G401 (cell line): ENCODE measurements at regions not wholly inside any gene's neighbourhood (a gene's known extent, or its start where the extent isn't known, plus 50 kb on each side); places are given as distances from the start of the nearest gene placed in this dataset.
"Not testable (repeated sequence)": the region's sequence is repeated elsewhere in the genome, so short reads cannot be mapped to it uniquely, and the experiment has no call there.

ENCODE experiments used
- DNase-seq: peaks from one replicate; pipeline ENCODE4 v3.0.0-alpha.2; 2015; ENCODE audit warnings: low spot score
- in situ Hi-C: cut with HindIII; loops from 2 replicates; pipeline ENCODE4 v1.10.0; 2016; ENCODE audit warnings: low sequenced_read_pairs, mixed read lengths

GRCh38 chr5:93359296-93359959 is 221.6 kb downstream of the NR2F1-AS1 start:
- DNase-seq: no peak
- in situ Hi-C loops: no loop called here

- in situ Hi-C loops: no loop called here
- no peak for DNase-seq
These were observed 222.8 kb downstream of the NR2F1-AS1 start for GRCh38 chr5:93358176-93358575.

GRCh38 chr5:93357686-93358085 is 223.3 kb downstream of the NR2F1-AS1 start:
- no peak for DNase-seq
- in situ Hi-C loops: no loop called here

- in situ Hi-C loops: no loop called here
- no peak for DNase-seq
These were observed 225.3 kb downstream of the NR2F1-AS1 start for GRCh38 chr5:93355691-93356090.

- in situ Hi-C loops: no loop called here
- no peak for DNase-seq
These were observed 228.8 kb downstream of the NR2F1-AS1 start for GRCh38 chr5:93352186-93352585.

GRCh38 chr5:93349613-93350012 is 231.4 kb downstream of the NR2F1-AS1 start:
- DNase-seq: no peak
- in situ Hi-C loops: no loop called here

GRCh38 chr5:93348231-93348630 is 232.8 kb downstream of the NR2F1-AS1 start:
- no peak for DNase-seq
- in situ Hi-C loops: no loop called here

- in situ Hi-C loops, DNase-seq: not testable (repeated sequence)
These were observed 234.2 kb downstream of the NR2F1-AS1 start for GRCh38 chr5:93346850-93347249.

GRCh38 chr5:93346301-93346700 is 234.7 kb downstream of the NR2F1-AS1 start:
- in situ Hi-C loops: no loop called here
- DNase-seq: no peak

- no peak for DNase-seq
- in situ Hi-C loops: no loop called here
These were observed 237.4 kb downstream of the NR2F1-AS1 start for GRCh38 chr5:93343570-93343969.

GRCh38 chr5:93342563-93343061 is 238.4 kb downstream of the NR2F1-AS1 start:
- in situ Hi-C loops: no loop called here
- DNase-seq: no peak

- in situ Hi-C loops: no loop called here
- no peak for DNase-seq
These were observed 240.1 kb downstream of the NR2F1-AS1 start for GRCh38 chr5:93340881-93341280.

GRCh38 chr5:93337138-93337537 is 243.9 kb downstream of the NR2F1-AS1 start:
- in situ Hi-C loops: no loop called here
- DNase-seq: no peak

- in situ Hi-C loops: no loop called here
- no peak for DNase-seq
These were observed 244.5 kb downstream of the NR2F1-AS1 start for GRCh38 chr5:93336330-93337110.

- DNase-seq: no peak
- in situ Hi-C loops: no loop called here
These were observed 249.2 kb downstream of the NR2F1-AS1 start for GRCh38 chr5:93331863-93332262.

- in situ Hi-C loops: no loop called here
- DNase-seq: no peak
These were observed 249.8 kb downstream of the NR2F1-AS1 start for GRCh38 chr5:93331241-93331640.

- DNase-seq: no peak
- in situ Hi-C loops: no loop called here
These were observed 250.5 kb downstream of the NR2F1-AS1 start for GRCh38 chr5:93330506-93330905.

GRCh38 chr5:93329756-93330155 is 251.3 kb downstream of the NR2F1-AS1 start:
- in situ Hi-C loops: no loop called here

GRCh38 chr5:93328833-93329232 is 252.2 kb downstream of the NR2F1-AS1 start:
- in situ Hi-C loops: no loop called here
- DNase-seq: no peak

More at GRCh38 chr5:93329756-93330155, 251.3 kb downstream of the NR2F1-AS1 start:
- DNase-seq: no peak

GRCh38 chr5:93327605-93328004 is 253.4 kb downstream of the NR2F1-AS1 start:
- in situ Hi-C loops: no loop called here
- DNase-seq: no peak

GRCh38 chr5:93325946-93326345 is 255.1 kb downstream of the NR2F1-AS1 start:
- in situ Hi-C loops: no loop called here
- DNase-seq: no peak
